ENCODE measurements at regions not wholly inside any gene's neighbourhood (a gene's known extent, or its start where the extent isn't known, plus 50 kb on each side); places are given as distances from the start of the nearest gene placed in this dataset.

DNA sequence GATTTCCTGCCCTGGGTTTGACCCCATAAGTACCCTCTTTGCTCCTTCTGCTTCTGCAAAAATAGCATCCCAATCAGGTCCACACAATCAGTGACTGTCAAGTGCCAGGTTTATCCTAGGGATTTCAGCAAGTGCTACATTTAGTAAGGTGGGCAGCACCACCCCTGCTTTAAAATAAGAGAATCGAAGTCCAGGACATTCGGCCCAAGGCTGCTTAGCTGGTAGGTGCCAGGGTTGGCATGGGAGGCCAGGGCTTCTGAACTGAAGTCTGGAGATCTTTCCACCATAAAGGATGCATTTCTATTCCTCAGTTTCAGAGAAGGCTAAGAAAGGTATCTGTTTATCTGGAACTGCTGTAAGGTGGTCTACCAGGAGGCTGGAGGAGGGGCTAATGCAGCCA is 408.3 kb downstream of the ZNF536 start:
- TF ChIP-seq SMC3 (conservative IDR thresholded peaks at IDR 0.05; ENCODE audit: poor library complexity), result no peak
- TF ChIP-seq, protein P1, sequence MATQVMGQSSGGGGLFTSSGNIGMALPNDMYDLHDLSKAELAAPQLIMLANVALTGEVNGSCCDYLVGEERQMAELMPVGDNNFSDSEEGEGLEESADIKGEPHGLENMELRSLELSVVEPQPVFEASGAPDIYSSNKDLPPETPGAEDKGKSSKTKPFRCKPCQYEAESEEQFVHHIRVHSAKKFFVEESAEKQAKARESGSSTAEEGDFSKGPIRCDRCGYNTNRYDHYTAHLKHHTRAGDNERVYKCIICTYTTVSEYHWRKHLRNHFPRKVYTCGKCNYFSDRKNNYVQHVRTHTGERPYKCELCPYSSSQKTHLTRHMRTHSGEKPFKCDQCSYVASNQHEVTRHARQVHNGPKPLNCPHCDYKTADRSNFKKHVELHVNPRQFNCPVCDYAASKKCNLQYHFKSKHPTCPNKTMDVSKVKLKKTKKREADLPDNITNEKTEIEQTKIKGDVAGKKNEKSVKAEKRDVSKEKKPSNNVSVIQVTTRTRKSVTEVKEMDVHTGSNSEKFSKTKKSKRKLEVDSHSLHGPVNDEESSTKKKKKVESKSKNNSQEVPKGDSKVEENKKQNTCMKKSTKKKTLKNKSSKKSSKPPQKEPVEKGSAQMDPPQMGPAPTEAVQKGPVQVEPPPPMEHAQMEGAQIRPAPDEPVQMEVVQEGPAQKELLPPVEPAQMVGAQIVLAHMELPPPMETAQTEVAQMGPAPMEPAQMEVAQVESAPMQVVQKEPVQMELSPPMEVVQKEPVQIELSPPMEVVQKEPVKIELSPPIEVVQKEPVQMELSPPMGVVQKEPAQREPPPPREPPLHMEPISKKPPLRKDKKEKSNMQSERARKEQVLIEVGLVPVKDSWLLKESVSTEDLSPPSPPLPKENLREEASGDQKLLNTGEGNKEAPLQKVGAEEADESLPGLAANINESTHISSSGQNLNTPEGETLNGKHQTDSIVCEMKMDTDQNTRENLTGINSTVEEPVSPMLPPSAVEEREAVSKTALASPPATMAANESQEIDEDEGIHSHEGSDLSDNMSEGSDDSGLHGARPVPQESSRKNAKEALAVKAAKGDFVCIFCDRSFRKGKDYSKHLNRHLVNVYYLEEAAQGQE (IDR thresholded peaks at IDR 0.05; ENCODE audit: borderline replicate concordance), result no peak
- Histone ChIP-seq H3K36me3 (ENCODE audit: insufficient read depth, low read length) (no peaks in the 10 kb centered on the region), H3K9me2 (ENCODE audit: insufficient read depth, low read length) (no peaks in the 10 kb centered on the region), H3K4me2 (ENCODE audit: low read length) (no peak overlapping the region), H3K27ac (ENCODE audit: low read length) (no peak overlapping the region), H3K27me3 (ENCODE audit: insufficient read depth, low read depth, low read length) (no peaks in the 10 kb centered on the region), H4K20me1 (ENCODE audit: insufficient read depth) (no peaks in the 10 kb centered on the region), H2AFZ (ENCODE audit: low read depth, low read length) (no peak overlapping the region), H3F3A (ENCODE audit: insufficient read depth, low read length, poor library complexity, severe bottlenecking) (no peaks in the 10 kb centered on the region), H3K79me2 (replicated peaks; ENCODE audit: insufficient read depth, low read length) (no peaks in the 10 kb centered on the region), H3K4me3 (ENCODE audit: low read length) (no peak overlapping the region), H3K9me3 (ENCODE audit: low read length) (no peaks in the 10 kb centered on the region), H3K9ac (ENCODE audit: low read length) (no peak overlapping the region)

DNA sequence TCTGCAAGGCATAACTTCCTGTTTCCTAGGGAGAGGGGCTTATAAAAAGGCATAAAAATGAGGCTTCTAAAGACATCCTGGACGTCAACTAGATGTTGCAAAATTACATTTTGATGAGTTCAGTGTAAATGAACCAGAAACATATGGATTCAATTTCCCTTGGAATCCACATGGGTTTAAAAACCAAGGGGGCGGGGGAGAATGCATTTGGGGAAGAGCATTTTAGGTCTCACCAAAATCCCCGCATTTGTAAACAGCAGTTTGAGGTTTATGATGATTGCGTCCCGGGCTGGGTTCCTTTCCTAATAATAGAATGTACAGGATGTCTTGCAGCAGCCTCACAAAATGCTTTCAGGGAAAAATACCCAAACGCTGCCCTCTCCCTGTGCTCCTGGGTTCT is 407.8 kb downstream of the ZNF536 start:
- Histone ChIP-seq H4K20me1 (ENCODE audit: insufficient read depth) (no peaks in the 10 kb centered on the region), H3K36me3 (ENCODE audit: insufficient read depth, low read length) (no peaks in the 10 kb centered on the region), H3K27ac (ENCODE audit: low read length) (no peak overlapping the region), H3K9me3 (ENCODE audit: low read length) (no peaks in the 10 kb centered on the region), H3K79me2 (replicated peaks; ENCODE audit: insufficient read depth, low read length) (no peaks in the 10 kb centered on the region), H3F3A (ENCODE audit: insufficient read depth, low read length, poor library complexity, severe bottlenecking) (no peaks in the 10 kb centered on the region), H3K4me3 (ENCODE audit: low read length) (no peak overlapping the region), H2AFZ (ENCODE audit: low read depth, low read length) (no peak overlapping the region), H3K9ac (ENCODE audit: low read length) (no peak overlapping the region), H3K4me2 (ENCODE audit: low read length) (no peak overlapping the region), H3K27me3 (ENCODE audit: insufficient read depth, low read depth, low read length) (no peaks in the 10 kb centered on the region), H3K9me2 (ENCODE audit: insufficient read depth, low read length) (no peaks in the 10 kb centered on the region)
- no peak for TF ChIP-seq TAF1 (IDR thresholded peaks at IDR 0.05; ENCODE audit: low read depth)
- no peak for TF ChIP-seq POLR2AphosphoS5 (IDR thresholded peaks at IDR 0.05)
- no peak for TF ChIP-seq MXI1 (conservative IDR thresholded peaks at IDR 0.05; ENCODE audit: poor library complexity, severe bottlenecking)
- TF ChIP-seq, protein P2, sequence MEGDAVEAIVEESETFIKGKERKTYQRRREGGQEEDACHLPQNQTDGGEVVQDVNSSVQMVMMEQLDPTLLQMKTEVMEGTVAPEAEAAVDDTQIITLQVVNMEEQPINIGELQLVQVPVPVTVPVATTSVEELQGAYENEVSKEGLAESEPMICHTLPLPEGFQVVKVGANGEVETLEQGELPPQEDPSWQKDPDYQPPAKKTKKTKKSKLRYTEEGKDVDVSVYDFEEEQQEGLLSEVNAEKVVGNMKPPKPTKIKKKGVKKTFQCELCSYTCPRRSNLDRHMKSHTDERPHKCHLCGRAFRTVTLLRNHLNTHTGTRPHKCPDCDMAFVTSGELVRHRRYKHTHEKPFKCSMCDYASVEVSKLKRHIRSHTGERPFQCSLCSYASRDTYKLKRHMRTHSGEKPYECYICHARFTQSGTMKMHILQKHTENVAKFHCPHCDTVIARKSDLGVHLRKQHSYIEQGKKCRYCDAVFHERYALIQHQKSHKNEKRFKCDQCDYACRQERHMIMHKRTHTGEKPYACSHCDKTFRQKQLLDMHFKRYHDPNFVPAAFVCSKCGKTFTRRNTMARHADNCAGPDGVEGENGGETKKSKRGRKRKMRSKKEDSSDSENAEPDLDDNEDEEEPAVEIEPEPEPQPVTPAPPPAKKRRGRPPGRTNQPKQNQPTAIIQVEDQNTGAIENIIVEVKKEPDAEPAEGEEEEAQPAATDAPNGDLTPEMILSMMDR (IDR thresholded peaks at IDR 0.05; ENCODE audit: poor library complexity, severe bottlenecking), result no peak
- no peak for TF ChIP-seq EP300 (conservative IDR thresholded peaks at IDR 0.05; ENCODE audit: poor library complexity, severe bottlenecking)
- no peak for TF ChIP-seq EZH2 (IDR thresholded peaks at IDR 0.05; ENCODE audit: borderline replicate concordance, insufficient read depth, low read length, poor library complexity, severe bottlenecking)
- TF ChIP-seq RAD21 (conservative IDR thresholded peaks at IDR 0.05), result no peak
- TF ChIP-seq, protein P1 (IDR thresholded peaks at IDR 0.05; ENCODE audit: borderline replicate concordance), result no peak

Measured in neural cell (in vitro differentiated cells).